ENCODE measurements at regions not wholly inside any gene's neighbourhood (a gene's known extent, or its start where the extent isn't known, plus 50 kb on each side); places are given as distances from the start of the nearest gene placed in this dataset.
"Not testable (repeated sequence)": the region's sequence is repeated elsewhere in the genome, so short reads cannot be mapped to it uniquely, and the experiment has no call there.

GRCh38 chr17:79555543-79555942 is 55.3 kb downstream of the RBFOX3 start:
- Histone ChIP-seq H3K27me3 (peaks cover 0 to 48% of the 10 kb centered on the region in 2 donors), H3K4me3 (no peak overlapping the region), H3K4me1 (no peaks in the 10 kb centered on the region), H3K27ac (no peak overlapping the region), H3K36me3 (no peaks in the 10 kb centered on the region), H3K9me3 (peaks cover 5 to 8% (median 6%) of the 10 kb centered on the region in 3 donors)
- intact Hi-C loops (cut with DNase I; ENCODE audit: low total_unique reads) = no loop called here
- no peak for DNase-seq
- no peak for TF ChIP-seq CTCF (IDR thresholded peaks at IDR 0.05)

- DNase-seq; H3K4me1 ChIP-seq; intact Hi-C loops (cut with DNase I; ENCODE audit: low total_unique reads); H3K9me3 ChIP-seq; H3K36me3 ChIP-seq; H3K4me3 ChIP-seq; H3K27ac ChIP-seq: not testable (repeated sequence)
- peaks cover 0 to 38% of the 10 kb centered on the region in 2 donors for H3K27me3 ChIP-seq
Observed at GRCh38 chr17:79554346-79554745, 56.5 kb downstream of the RBFOX3 start.

- Histone ChIP-seq H3K27me3 (peaks cover 0 to 36% of the 10 kb centered on the region in 2 donors), H3K27ac (no peak overlapping the region), H3K9me3 (peaks cover 5 to 8% (median 6%) of the 10 kb centered on the region in 3 donors), H3K4me3 (no peak overlapping the region), H3K4me1 (no peaks in the 10 kb centered on the region), H3K36me3 (no peaks in the 10 kb centered on the region)
- intact Hi-C loops (cut with DNase I; ENCODE audit: low total_unique reads) = no loop called here
- TF ChIP-seq CTCF (IDR thresholded peaks at IDR 0.05) = no peak
- no peak for DNase-seq
Observed at GRCh38 chr17:79552824-79553223, 58.0 kb downstream of the RBFOX3 start.

GRCh38 chr17:79552405-79552804 is 58.4 kb downstream of the RBFOX3 start:
- TF ChIP-seq CTCF (IDR thresholded peaks at IDR 0.05) = no peak
- no peaks in the 10 kb centered on the region for H3K36me3 ChIP-seq
- peaks cover 5 to 8% (median 6%) of the 10 kb centered on the region in 3 donors for H3K9me3 ChIP-seq
- intact Hi-C loops (cut with DNase I; ENCODE audit: low total_unique reads) = no loop called here
- no peak overlapping the region for H3K4me3 ChIP-seq
- H3K27me3 ChIP-seq = peaks cover 0 to 36% of the 10 kb centered on the region in 2 donors
- H3K27ac ChIP-seq = no peak overlapping the region
- no peak for DNase-seq
- H3K4me1 ChIP-seq = no peaks in the 10 kb centered on the region

- no peak overlapping the region for H3K27ac ChIP-seq
- DNase-seq = no peak
- H3K36me3 ChIP-seq = no peaks in the 10 kb centered on the region
- no peak overlapping the region for H3K4me3 ChIP-seq
- intact Hi-C loops (cut with DNase I; ENCODE audit: low total_unique reads) = no loop called here
- no peaks in the 10 kb centered on the region for H3K4me1 ChIP-seq
- H3K27me3 ChIP-seq = peaks cover 0 to 37% of the 10 kb centered on the region in 2 donors
- peaks cover 5 to 8% (median 6%) of the 10 kb centered on the region in 3 donors for H3K9me3 ChIP-seq
- no peak for TF ChIP-seq CTCF (IDR thresholded peaks at IDR 0.05)
Observed at GRCh38 chr17:79549141-79549915, 61.5 kb downstream of the RBFOX3 start.

- Histone ChIP-seq H3K4me1 (no peaks in the 10 kb centered on the region), H3K4me3 (no peak overlapping the region), H3K27ac (no peak overlapping the region), H3K9me3 (peaks cover 4 to 8% (median 6%) of the 10 kb centered on the region in 3 donors), H3K36me3 (no peaks in the 10 kb centered on the region), H3K27me3 (peaks cover 0 to 49% of the 10 kb centered on the region in 2 donors)
- intact Hi-C loops (cut with DNase I; ENCODE audit: low total_unique reads) = no loop called here
- no peak for DNase-seq
- TF ChIP-seq CTCF (IDR thresholded peaks at IDR 0.05) = no peak
Observed at GRCh38 chr17:79548116-79548515, 62.7 kb downstream of the RBFOX3 start.
